ENCODE measurements at regions not wholly inside any gene's neighbourhood (a gene's known extent, or its start where the extent isn't known, plus 50 kb on each side); places are given as distances from the start of the nearest gene placed in this dataset.

DNA sequence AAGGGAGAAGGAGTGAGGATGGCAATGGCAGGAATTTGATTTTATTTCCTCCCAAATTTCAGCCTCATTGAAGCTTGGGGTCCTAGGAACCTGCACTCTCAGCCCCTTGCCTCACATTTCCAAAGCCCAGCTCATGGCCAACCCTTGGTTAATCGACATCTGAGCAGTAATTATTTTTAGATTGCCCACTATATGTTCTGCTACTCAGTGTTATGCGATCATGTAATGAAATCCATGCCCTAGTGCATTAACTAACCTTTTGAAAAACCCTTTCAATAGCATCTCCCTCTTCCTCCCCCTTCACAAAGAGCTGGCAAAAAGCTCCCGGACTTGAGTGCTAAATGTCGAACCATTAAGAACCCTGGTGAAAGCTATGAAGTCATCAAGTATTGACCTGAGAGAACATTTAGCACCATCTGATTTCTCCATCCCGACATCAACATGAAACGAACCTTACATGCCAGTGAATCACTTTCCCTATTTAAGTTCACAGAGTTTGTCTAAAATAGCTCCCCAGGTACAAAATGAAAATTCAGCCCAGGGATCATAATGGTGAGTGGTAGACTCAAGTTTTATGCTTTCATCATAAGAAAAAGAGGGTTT, 59.2 kb upstream of the RPS6KA3 start:
- no peak overlapping the region for H3K4me3 Mint-ChIP-seq (ENCODE audit: unreplicated experiment)
- no peaks in the 10 kb centered on the region for H3K36me3 Mint-ChIP-seq (ENCODE audit: unreplicated experiment)
- H3K27me3 Mint-ChIP-seq (ENCODE audit: unreplicated experiment): no peaks in the 10 kb centered on the region
- H3K9me3 Mint-ChIP-seq (ENCODE audit: unreplicated experiment): peaks cover 2% of the 10 kb centered on the region
- no peak for DNase-seq
- TF ChIP-seq CTCF (IDR thresholded peaks at IDR 0.05; ENCODE audit: partially characterized antibody, unreplicated experiment): no peak
- H3K27ac Mint-ChIP-seq (ENCODE audit: unreplicated experiment): no peak overlapping the region
- no peaks in the 10 kb centered on the region for H3K4me1 Mint-ChIP-seq (ENCODE audit: low read depth, unreplicated experiment)

GRCh38 chrX:20322887-20323286, 56.2 kb upstream of the RPS6KA3 start:
- H3K27ac Mint-ChIP-seq (ENCODE audit: unreplicated experiment): no peak overlapping the region

GRCh38 chrX:20320461-20321159, 53.9 kb upstream of the RPS6KA3 start:
- Mint-ChIP-seq H3K36me3 (ENCODE audit: unreplicated experiment) (no peaks in the 10 kb centered on the region), H3K27me3 (ENCODE audit: unreplicated experiment) (peaks cover 2% of the 10 kb centered on the region), H3K27ac (ENCODE audit: unreplicated experiment) (no peak overlapping the region), H3K4me1 (ENCODE audit: low read depth, unreplicated experiment) (peaks cover 1% of the 10 kb centered on the region), H3K4me3 (ENCODE audit: unreplicated experiment) (no peak overlapping the region), H3K9me3 (ENCODE audit: unreplicated experiment) (peaks cover 2% of the 10 kb centered on the region)
- no peak for DNase-seq
- TF ChIP-seq CTCF (IDR thresholded peaks at IDR 0.05; ENCODE audit: partially characterized antibody, unreplicated experiment): no peak

More at GRCh38 chrX:20322887-20323286, 56.2 kb upstream of the RPS6KA3 start:
- H3K36me3 Mint-ChIP-seq (ENCODE audit: unreplicated experiment): no peaks in the 10 kb centered on the region
- H3K9me3 Mint-ChIP-seq (ENCODE audit: unreplicated experiment): peaks cover 2% of the 10 kb centered on the region
- peaks cover under 1% of the 10 kb centered on the region for H3K27me3 Mint-ChIP-seq (ENCODE audit: unreplicated experiment)
- peaks cover 1% of the 10 kb centered on the region for H3K4me1 Mint-ChIP-seq (ENCODE audit: low read depth, unreplicated experiment)
- DNase-seq: no peak
- no peak overlapping the region for H3K4me3 Mint-ChIP-seq (ENCODE audit: unreplicated experiment)
- TF ChIP-seq CTCF (IDR thresholded peaks at IDR 0.05; ENCODE audit: partially characterized antibody, unreplicated experiment): no peak

DNA sequence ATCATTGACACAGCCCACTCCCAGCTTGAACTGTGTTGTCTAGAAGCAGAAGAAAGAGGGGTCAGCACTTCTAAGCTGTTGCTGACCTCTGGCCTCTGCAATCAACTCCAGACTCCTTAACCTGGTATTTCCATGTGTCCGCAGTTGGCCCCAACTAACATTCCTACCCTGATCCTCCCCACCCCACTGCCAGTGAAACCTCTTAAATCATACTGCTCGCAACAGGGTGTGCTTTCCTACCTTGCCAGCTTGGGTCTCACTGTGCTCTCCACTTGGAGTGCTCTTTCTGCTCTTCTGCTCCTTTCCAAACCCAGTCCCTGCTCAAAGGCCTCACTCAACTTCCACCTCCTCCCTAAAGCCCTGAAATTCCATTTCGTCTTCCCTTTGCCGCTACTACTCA, 52.3 kb upstream of the RPS6KA3 start:
- no peak for TF ChIP-seq CTCF (IDR thresholded peaks at IDR 0.05; ENCODE audit: partially characterized antibody, unreplicated experiment)
- no peak overlapping the region for H3K27ac Mint-ChIP-seq (ENCODE audit: unreplicated experiment)
- peaks cover 3% of the 10 kb centered on the region for H3K4me1 Mint-ChIP-seq (ENCODE audit: low read depth, unreplicated experiment)
- H3K9me3 Mint-ChIP-seq (ENCODE audit: unreplicated experiment): peaks cover 2% of the 10 kb centered on the region
- H3K4me3 Mint-ChIP-seq (ENCODE audit: unreplicated experiment): no peak overlapping the region
- no peaks in the 10 kb centered on the region for H3K36me3 Mint-ChIP-seq (ENCODE audit: unreplicated experiment)
- DNase-seq: no peak
- peaks cover 2% of the 10 kb centered on the region for H3K27me3 Mint-ChIP-seq (ENCODE audit: unreplicated experiment)

GRCh38 chrX:20317873-20318272, 51.2 kb upstream of the RPS6KA3 start:
- TF ChIP-seq CTCF (IDR thresholded peaks at IDR 0.05; ENCODE audit: partially characterized antibody, unreplicated experiment): no peak
- no peaks in the 10 kb centered on the region for H3K36me3 Mint-ChIP-seq (ENCODE audit: unreplicated experiment)
- no peak overlapping the region for H3K27ac Mint-ChIP-seq (ENCODE audit: unreplicated experiment)
- no peak for DNase-seq
- peaks cover 2% of the 10 kb centered on the region for H3K9me3 Mint-ChIP-seq (ENCODE audit: unreplicated experiment)
- peaks cover 3% of the 10 kb centered on the region for H3K4me1 Mint-ChIP-seq (ENCODE audit: low read depth, unreplicated experiment)
- no peak overlapping the region for H3K4me3 Mint-ChIP-seq (ENCODE audit: unreplicated experiment)
- peaks cover 2% of the 10 kb centered on the region for H3K27me3 Mint-ChIP-seq (ENCODE audit: unreplicated experiment)
